Left colon (tissue), 2 donors: ENCODE measurements at regions not wholly inside any gene's neighbourhood (a gene's known extent, or its start where the extent isn't known, plus 50 kb on each side); places are given as distances from the start of the nearest gene placed in this dataset.
A peak's percentile ranks its signal among the peaks of the same experiment; 100 is the strongest.
"Not testable (repeated sequence)": the region's sequence is repeated elsewhere in the genome, so short reads cannot be mapped to it uniquely, and the experiment has no call there.

Source experiments
- ATAC-seq: fragments of 200-7000 bp; cut with Tn5 transposase; one replicate; pipeline ENCODE4 v1.9.1; 2020; ENCODE audit warnings: mild to moderate bottlenecking, moderate library complexity
- DNase-seq, 2 donors: peaks; one replicate each; pipeline ENCODE4 v3.0.0-alpha.2; 2020
- intact Hi-C, 2 donors: fragments of 100-400 bp; cut with DNase I in 1 of 2; cut with micrococcal nuclease in 1 of 2; formaldehyde crosslinking; loops; one replicate each; pipeline versions ENCODE4 v1.11.2 to v1.14.0; 2022; cut with DNase I, micrococcal nuclease
- donor health status: DM: no; HTN: no; CAD: no.
- donor health status: DM: yes; HTN: yes; CAD: no.

DNA sequence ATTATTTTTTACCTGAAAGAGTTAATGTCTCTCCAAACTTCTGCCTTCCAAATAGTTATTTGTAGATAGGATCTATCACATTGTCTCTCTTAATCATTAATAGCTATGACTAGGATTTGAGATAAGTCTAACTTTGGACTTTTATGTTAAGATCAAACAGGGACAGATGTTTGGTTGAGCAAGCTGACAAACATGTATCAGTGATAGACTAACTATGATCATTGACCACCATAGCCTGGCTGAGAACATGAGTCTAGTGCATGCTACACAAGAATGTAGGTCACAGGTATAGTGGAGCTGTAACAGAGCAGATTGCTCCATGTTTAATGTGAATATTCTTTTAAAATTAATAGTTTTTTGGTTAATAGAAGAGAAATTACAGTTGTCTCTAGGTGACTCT, 52.0 kb downstream of the SYT15B start:
- ATAC-seq, DNase-seq, intact Hi-C loops: not testable (repeated sequence)

DNA sequence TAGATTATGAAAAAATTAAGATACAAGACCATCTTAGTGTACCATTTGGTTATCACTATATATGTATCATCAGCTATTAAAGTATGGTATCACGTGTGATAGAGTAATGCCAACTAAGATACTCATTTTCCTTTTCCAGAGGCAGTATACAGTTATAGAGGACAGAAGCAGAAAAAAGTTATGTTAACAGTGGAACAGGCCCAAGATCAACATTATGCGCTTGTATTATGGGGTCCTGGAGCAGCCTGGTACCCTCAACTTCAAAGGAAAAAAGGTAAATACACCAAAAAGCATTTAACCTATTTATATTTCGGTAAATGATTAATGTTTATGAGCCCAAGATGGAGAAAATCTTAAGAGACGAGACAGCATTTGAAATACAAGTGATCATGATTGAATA, 52.9 kb downstream of the SYT15B start:
- DNase-seq, intact Hi-C loops: not testable (repeated sequence)
- ATAC-seq = peak; percentile 22

DNA sequence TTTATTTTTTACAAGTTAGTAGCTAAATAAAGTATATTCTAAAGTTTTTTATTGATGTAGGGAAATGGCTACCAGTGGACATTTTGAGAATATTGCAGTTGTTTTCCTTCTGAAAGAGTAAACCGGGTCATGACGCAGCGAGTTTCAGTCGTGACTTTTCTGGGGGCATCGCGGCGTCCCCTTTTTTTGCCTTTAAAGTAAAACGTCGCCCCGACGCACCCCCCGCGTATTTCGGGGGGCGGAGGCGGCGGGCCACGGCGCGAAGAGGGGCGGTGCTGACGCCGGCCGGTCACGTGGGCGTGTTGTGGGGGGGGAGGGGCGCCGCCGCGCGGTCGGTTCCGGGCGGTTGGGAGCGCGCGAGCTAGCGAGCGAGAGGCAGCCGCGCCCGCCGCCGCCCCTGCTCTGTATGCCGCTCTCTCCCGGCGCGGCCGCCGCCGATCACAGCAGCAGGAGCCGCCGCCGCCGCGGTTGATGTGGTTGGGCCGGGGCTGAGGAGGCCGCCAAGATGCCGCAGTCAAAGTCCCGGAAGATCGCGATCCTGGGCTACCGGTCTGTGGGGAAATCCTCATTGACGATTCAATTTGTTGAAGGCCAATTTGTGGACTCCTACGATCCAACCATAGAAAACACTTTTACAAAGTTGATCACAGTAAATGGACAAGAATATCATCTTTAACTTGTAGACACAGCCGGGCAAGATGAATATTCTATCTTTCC, 57.5 kb downstream of the SYT15B start:
- peak; percentile 99 for ATAC-seq
- intact Hi-C loops = not testable (repeated sequence)
- DNase-seq = peak; percentile 74 to 89

DNA sequence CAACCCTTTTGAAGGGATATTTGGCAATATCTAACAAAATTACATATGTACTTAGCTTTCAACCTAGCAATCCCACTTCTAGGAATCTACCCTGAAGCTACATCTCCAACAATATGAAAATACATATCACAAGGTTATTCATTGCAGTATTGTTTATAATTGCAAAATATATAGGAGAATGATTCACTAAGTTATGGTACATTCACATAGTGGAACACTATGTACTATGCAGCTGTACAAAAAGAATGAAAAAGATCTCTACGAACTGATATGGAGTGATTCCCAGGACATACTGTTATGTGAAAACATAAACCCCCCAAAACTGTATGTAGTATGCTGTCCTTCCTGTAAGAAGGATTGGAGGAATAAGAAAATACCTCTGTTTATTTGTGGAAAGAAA, 62.1 kb downstream of the SYT15B start:
- DNase-seq, intact Hi-C loops, ATAC-seq: not testable (repeated sequence)

DNA sequence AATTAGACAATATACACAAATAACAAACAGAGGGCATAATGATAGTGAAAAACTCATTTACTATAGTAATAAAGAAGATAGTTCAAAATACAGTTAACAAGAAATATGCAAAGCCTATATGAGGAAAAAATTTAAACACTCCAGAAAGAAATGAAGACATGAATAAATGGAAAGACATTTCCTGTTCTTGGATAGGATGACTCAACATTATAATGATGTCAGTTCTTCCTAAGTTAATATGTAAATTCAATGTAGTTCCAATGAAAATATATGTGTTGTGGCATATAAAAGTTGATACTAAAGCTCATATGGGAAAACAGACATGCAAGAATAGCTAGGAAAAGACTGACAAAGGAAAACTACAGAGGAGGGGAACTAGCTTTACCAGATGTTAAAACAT, 63.5 kb downstream of the SYT15B start:
- DNase-seq, ATAC-seq, intact Hi-C loops: not testable (repeated sequence)

DNA sequence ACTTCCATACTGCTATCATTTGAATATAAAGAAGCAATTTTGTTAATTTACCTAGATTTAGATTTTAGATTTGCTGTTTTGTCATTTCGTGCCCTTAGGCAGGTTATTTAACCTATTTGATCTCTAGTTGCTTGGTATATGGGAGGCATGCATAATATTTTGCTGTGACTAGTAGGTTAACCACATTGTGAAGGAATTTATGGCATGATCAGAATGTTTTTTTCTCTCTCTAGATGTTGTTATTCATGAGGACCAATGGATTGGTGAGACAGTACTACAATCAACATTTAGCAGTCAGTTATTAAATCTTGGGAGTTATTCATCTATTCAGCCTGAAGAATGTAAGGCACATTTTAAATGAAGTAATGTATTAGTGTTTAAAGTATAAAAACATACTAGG, 67.2 kb downstream of the SYT15B start:
- DNase-seq, intact Hi-C loops, ATAC-seq: not testable (repeated sequence)

DNA sequence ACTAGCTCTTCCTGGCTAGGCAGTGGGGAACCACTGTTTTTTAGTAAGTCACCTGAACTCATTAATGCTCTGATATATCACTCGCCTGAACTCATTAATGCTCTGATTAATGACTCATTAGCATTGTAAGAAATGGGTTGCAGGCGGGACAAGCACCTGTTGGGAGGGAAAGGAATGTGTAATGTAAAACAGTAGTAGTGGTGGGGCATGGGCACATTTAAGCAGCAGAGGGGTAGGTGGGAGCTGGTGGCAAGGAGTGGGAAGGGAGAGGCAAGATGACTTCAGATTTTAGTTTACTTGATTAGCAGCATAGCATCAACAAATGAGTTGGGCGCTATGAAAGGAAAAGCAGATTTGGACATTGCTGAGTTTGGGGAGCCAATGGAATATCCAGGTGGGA, 68.2 kb downstream of the SYT15B start:
- DNase-seq, ATAC-seq, intact Hi-C loops: not testable (repeated sequence)

DNA sequence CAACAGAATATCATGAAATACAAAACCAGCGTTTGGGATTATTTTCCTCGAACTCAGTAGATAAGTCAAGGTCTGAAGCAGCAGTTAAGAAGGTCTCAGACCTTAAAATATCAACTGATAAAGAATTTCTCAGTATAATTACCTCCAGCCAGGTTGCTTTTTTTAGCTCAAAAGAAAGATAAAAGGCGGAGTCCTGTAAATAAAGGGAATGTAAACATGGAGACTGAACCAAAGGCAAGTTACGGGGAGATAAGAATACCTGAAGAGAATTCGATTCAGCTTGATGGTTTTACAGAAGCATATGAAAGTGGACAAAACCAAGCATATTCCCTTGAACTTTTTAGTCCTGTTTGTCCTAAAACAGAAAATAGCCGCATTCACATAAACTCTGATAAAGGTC, 73.1 kb downstream of the SYT15B start:
- DNase-seq, ATAC-seq, intact Hi-C loops: not testable (repeated sequence)

DNA sequence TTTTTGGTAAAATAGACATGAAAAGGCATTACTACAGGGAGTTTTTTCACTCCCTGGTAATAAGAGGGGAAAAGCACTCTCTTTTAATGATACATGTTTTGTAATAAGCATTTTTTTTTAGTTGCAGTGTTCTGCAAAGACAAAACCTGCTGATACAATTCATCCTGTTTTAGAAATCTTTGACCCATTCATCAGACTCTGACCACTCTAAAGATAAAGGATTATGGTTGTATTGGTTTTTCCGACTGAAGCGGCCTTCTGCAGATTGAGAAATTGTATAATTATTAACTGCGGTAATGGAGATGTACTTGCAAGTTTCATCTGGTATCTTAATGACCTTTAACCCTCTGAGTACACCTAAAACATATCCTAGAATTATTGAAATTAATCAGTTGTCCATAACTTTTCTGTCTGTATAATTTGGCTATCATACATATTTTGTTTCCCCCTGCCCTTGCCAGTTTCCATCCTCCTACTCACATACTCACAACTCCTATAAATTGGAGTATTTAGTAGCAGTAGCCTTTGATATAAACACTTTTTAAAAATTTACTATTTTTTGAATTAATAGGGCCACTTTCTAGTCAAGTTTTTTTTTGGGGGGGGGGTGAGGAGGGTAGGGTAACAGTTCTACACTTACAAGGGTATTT, 79.4 kb downstream of the SYT15B start:
- ATAC-seq, intact Hi-C loops, DNase-seq: not testable (repeated sequence)

DNA sequence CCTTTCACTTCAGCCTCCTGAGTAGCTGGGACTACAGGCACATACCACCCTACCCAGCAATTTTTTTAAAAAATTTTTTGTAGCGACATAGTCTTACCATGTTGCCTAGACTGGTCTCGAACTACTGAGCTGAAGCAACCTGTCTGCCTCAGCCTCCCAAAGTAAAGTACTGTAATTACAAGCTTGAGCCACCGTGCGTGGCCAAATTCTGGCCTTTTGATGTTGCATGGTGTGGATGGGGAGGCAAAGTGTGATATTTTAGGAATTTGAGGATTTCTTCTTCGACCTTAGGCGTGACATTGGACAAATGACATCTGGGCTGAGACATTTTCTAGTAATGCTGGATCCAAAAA, 81.8 kb downstream of the SYT15B start:
- intact Hi-C loops, DNase-seq, ATAC-seq: not testable (repeated sequence)

DNA sequence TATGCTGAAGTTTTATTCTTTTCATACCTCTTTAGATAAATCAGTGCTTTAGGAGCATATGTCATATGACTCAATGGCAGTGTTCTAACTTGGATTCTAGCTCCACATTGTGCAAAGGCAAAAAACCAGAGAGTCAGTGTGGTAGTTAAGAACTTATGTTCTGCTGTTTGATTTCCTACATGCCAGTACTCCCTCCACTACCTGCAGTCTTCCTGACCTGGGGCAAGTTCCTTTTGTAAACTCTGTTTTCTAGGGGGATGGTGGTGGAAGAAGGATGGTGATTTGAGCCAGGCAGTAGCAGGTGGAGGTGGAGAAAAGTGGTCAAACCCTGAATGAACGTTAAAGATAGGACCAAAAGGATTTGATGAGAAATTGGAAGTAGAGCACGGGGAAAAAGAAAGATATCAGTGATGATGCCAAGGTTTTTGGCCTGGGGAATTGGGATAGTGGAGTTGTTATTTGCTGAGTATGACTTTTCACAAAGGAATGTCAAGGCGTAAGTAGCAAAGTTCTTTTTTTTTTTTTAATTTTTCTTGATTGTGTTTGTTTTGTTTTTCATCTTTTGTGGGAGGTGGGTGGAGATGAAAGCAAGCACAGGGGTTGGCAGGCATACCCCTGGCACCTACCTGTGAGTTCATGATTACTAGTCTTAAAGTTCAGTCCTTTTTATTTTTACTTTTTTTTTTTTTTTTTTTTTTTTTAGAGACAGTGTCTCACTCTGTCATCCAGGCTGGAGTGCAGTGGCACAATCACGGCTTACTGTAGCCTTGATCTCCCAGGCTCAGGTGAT, 82.3 kb downstream of the SYT15B start:
- DNase-seq, intact Hi-C loops, ATAC-seq: not testable (repeated sequence)

DNA sequence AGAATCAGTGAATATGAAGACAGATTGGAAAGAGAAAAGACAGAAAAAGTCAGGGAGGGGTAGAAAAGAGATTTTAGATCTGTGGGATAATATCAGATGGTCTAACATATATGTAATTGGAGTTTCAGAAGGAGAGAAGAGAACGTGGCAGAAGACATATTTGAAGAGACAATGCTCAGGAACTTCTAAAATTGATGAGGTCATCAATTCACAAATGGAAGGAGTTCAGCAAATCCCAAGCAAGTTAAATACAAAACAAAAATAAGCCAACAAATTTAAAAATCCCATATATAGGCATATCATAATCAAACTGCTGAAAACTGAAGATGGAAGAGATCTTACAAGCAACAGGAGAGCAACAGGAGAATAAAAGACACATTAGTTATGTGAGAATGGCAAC, 87.3 kb downstream of the SYT15B start:
- intact Hi-C loops, ATAC-seq, DNase-seq: not testable (repeated sequence)

DNA sequence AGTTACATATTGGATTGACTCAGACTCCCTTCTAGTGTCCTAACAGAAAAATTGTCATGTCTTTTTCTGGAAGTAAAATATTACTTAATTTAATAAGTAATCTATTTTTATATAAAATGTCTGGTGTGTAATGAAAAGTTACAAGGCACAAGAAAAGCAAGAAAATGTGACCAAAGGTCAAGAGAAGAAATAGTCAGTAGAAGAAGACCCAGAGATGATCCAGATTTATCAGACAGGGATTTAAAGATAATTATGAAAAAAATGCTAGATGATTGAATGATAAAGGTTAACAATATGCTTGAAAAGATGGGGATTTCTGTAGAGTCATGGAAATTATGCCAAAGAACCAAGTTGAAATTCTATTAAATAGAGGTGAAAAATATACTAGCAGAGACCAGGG, 87.8 kb downstream of the SYT15B start:
- DNase-seq, intact Hi-C loops, ATAC-seq: not testable (repeated sequence)

DNA sequence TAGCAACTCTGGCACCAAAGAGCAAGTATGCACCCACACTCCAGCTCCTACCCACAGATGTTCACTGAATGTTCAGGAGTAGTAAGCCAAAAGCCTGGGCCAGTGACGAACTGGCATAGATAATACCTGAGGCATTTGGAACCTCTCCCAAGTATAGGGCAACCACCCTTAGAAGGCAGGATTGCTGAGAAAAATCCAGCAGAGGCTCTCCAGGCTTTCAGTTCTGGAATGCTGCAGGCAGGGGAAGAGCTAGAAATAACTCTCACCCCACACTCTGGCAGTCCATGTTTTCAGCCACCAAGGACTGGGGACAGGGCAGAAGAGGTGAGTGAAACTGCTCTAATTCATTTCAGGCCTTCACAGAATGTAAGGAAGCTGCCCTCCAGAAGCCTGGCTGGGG, 90.3 kb downstream of the SYT15B start:
- ATAC-seq, intact Hi-C loops, DNase-seq: not testable (repeated sequence)

DNA sequence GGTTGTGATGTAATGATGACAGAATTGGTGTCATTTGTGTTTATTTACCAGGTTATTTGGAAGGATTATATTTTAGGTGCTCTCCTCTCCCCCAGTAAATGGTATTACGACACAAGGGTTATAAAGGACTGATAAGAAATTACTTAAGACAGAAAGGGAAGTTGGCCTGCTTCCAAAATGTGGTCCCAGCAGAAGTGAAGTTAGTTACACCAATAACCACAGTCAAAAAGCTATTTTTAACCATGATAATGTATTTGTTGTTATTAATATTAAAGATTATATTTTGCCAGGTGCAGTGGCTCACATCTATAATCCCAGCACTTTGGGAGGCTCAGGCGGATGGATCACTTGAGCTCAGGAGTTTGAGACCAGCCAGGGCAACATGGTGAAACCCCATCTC, 92.5 kb downstream of the SYT15B start:
- DNase-seq, intact Hi-C loops, ATAC-seq: not testable (repeated sequence)

DNA sequence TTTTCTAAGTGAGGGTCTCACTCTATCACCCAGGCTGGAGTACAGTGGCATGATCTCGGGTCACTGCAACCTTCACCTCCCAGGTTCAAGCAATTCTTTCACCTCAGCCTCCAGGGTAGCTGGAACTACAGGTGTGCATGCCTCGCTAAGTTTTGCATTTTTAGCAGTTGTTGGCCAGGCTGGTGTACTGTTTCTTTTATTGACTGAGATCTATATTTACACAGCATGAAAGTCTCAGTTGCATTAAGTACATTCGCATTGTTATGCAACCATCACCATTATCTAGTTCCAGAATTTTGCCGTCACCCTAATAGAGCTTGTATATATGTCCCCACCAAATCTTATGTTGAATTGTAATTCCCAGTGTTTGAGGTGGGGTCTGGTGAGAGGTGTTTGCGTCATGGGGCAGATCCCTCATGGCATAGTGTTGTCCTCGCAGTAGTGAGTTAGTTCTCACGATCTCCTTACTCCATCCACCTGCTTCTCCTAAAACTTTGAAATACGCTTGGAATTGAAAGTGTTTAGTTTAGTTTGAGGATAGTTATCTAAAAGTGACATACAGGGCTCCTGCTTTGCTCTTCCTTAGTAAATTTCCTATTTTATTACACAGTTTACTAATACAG, 101.3 kb downstream of the SYT15B start:
- intact Hi-C loops, DNase-seq, ATAC-seq: not testable (repeated sequence)

DNA sequence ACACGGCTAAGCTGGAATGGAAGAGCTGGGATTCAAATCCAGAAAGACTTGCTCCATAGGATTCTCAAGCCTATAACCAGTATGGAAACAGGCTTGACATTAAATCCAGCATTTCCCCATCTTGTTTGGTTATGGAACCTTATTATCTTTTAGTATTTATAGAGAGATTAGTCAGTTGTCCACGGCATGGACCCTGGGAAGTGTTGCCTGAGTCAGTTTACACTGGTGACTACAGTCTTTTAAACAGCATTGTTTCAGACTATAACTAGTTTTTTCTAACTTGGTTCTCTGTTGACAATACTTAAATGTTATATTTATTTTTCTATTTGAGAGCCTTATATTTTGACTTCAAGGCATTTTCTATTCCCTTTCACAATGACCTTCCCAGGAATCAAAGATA, 106.7 kb downstream of the SYT15B start:
- DNase-seq, intact Hi-C loops, ATAC-seq: not testable (repeated sequence)

DNA sequence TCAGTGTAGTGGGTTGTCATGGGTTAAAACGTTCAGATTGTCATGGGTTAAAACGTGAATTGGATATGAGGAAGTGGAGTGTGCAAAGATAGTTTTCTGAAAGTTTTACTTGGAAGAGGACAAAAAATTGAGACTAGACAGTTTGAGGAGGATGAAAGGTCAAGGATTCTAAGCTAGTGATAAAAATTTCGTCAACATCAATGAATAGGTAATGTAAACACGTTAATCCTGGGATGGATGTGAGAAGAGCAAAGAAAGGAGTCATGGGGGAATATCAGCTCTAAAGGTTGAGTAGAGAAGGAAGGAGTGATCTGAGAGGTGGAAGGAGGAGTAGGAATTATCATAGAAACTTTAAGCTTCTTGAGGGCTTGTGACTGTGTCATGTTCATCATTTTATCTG, 109.2 kb downstream of the SYT15B start:
- intact Hi-C loops, ATAC-seq, DNase-seq: not testable (repeated sequence)

DNA sequence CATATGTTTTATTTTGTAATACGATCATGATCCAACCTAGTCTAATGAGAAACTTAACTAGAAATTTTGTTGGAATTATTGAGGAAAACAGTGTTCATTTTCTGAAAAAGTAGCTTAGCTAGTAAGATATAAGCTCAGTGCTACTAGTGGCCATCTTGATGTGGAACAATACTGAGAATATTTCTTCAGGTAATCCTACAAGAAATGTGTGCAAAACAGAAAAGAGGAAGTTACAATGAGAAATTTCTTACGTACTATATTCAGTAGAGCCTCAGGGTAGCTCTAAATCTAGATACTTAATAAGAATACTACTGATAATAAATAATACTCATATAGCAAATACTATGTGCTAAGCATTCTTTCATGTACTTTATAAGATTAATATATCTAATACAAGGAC, 114.8 kb downstream of the SYT15B start:
- ATAC-seq, intact Hi-C loops, DNase-seq: not testable (repeated sequence)
